ENCODE measurements at regions not wholly inside any gene's neighbourhood (a gene's known extent, or its start where the extent isn't known, plus 50 kb on each side); places are given as distances from the start of the nearest gene placed in this dataset.

- TF ChIP-seq CTCF (IDR thresholded peaks at IDR 0.05) (no peak), POLR2A (IDR thresholded peaks at IDR 0.05) (no peak)
Measured at GRCh38 chr16:80164966-80165550, 375.7 kb upstream of the DYNLRB2 start.

Measured in lower leg skin (tissue), 3 donors.